Panc1 (cell line): ENCODE measurements at regions not wholly inside any gene's neighbourhood (a gene's known extent, or its start where the extent isn't known, plus 50 kb on each side); places are given as distances from the start of the nearest gene placed in this dataset.

Experiments used
- ATAC-seq: fragments of 200-7000 bp; cut with Tn5 transposase; 2 replicates; pipeline ENCODE4 v1.9.1; 2020; ENCODE audit warnings: mild to moderate bottlenecking, moderate library complexity
- BruUV-seq: library from RNA; stranded (reverse); fragments of 400-500 nt; replicated peaks from 2 replicates; lab custom pipeline; 2021; lab: Mats Ljungman, UMichigan
- CTCF ChIA-PET: fragments of 300-600 bp; sonication (Branson Sonifier 250); formaldehyde crosslinking; loops from one replicate; lab custom pipeline; 2022; ENCODE audit warnings: antibody characterized with exemption; lab: Charles Lee
- POLR2A ChIA-PET: fragments of 300-600 bp; sonication (Branson Sonifier 250); formaldehyde crosslinking; loops from one replicate; lab custom pipeline; 2022; ENCODE audit warnings: antibody characterized with exemption; lab: Charles Lee
- DNase-seq: peaks from one replicate; pipeline ENCODE4 v3.0.0-alpha.2; 2010; ENCODE audit warnings: low read depth, low spot score
- H3K27ac ChIP-seq: 2 replicates; pipeline ENCODE4 v1.5.1; 2011; ENCODE audit warnings: mild to moderate bottlenecking, low read length, inconsistent platforms
- H3K27me3 ChIP-seq: fragments of 200-500 bp; sonication (Bioruptor generic); 2 replicates; pipeline ENCODE4 v1.6.0; 2014; ENCODE audit warnings: low read length, inconsistent platforms; ENCODE audit not compliant: control insufficient read depth, insufficient read depth
- H3K36me3 ChIP-seq: fragments of 200-500 bp; sonication (Bioruptor generic); 2 replicates; pipeline ENCODE4 v1.5.1; 2014; ENCODE audit warnings: inconsistent platforms, mild to moderate bottlenecking, low read length, moderate library complexity; ENCODE audit not compliant: control insufficient read depth, insufficient read depth
- H3K4me1 ChIP-seq: 2 replicates; pipeline ENCODE4 v1.5.1; 2011; ENCODE audit warnings: inconsistent platforms, mild to moderate bottlenecking, low read length, moderate library complexity; ENCODE audit not compliant: control insufficient read depth, insufficient read depth
- H3K4me3 ChIP-seq, 2 experiments: 2 replicates each; pipeline ENCODE4 v1.5.1; 2011 to 2012; ENCODE audit warnings: low read depth in 2 of 2, low read length in 2 of 2, mild to moderate bottlenecking in 2 of 2, inconsistent platforms in 1 of 2, moderate library complexity in 1 of 2
- H3K9me3 ChIP-seq: fragments of 200-500 bp; sonication (Bioruptor generic); 2 replicates; pipeline ENCODE4 v1.5.1; 2014; ENCODE audit warnings: low read depth, mild to moderate bottlenecking, inconsistent platforms, low read length, moderate library complexity; ENCODE audit not compliant: control insufficient read depth, insufficient read depth
- CTCF ChIP-seq: fragments of 450-650 bp; IDR thresholded peaks from 2 replicates; pipeline ENCODE4 v1.5.1; 2017; ENCODE audit warnings: mild to moderate bottlenecking
- POLR2AphosphoS5 ChIP-seq: IDR thresholded peaks from 2 replicates; pipeline ENCODE4 v1.6.1; 2012; ENCODE audit warnings: mild to moderate bottlenecking, low read depth, low read length, moderate library complexity
- REST ChIP-seq, 2 experiments: IDR thresholded peaks; 2 replicates each; pipeline ENCODE4 v1.6.1; 2011 to 2012; ENCODE audit warnings: low read depth in 2 of 2, control low read depth in 1 of 2, low read length in 1 of 2, mild to moderate bottlenecking in 1 of 2, moderate library complexity in 1 of 2; ENCODE audit not compliant: insufficient read depth in 1 of 2
- SIN3A ChIP-seq: IDR thresholded peaks from 2 replicates; pipeline ENCODE4 v1.6.1; 2012; ENCODE audit warnings: low read depth, mild to moderate bottlenecking, low read length, moderate library complexity, borderline replicate concordance; ENCODE audit not compliant: insufficient read depth
- TCF7L2 ChIP-seq: IDR thresholded peaks from 2 replicates; pipeline ENCODE4 v1.6.1; 2011; ENCODE audit warnings: mild to moderate bottlenecking, low read depth, low read length, inconsistent platforms
- in situ Hi-C: cut with HindIII; loops from 2 replicates; pipeline ENCODE4 v1.10.0; 2016; ENCODE audit warnings: low sequenced_read_pairs, low pct_unique_long_range_greater_than_20kb
- intact Hi-C: fragments of 100-400 bp; cut with micrococcal nuclease; formaldehyde crosslinking; loops from one replicate; pipeline ENCODE4 v1.10.0; 2022; ENCODE audit not compliant: unreplicated experiment

GRCh38 chr1:29584776-29585175 lies 348.5 kb downstream of the PTPRU start:
- intact Hi-C loops (no loop called here), in situ Hi-C loops (no loop called here)
- ChIA-PET CTCF (no interaction called here), POLR2A (no interaction called here)
- Histone ChIP-seq H3K27me3 (no peaks in the 10 kb centered on the region), H3K27ac (no peak overlapping the region), H3K4me1 (no peaks in the 10 kb centered on the region), H3K36me3 (no peaks in the 10 kb centered on the region), H3K9me3 (no peaks in the 10 kb centered on the region), H3K4me3 (no peak overlapping the region)
- ATAC-seq: no peak
- no TSS peak for BruUV-seq
- TF ChIP-seq SIN3A (no peak), TCF7L2 (no peak), CTCF (no peak), POLR2AphosphoS5 (no peak), REST (IDR thresholded peaks at IDR 0.05; ENCODE audit: insufficient read depth in 1 of 2, low read depth in 2 of 2, low read length in 1 of 2) (no peak)
- no peak for DNase-seq

DNA sequence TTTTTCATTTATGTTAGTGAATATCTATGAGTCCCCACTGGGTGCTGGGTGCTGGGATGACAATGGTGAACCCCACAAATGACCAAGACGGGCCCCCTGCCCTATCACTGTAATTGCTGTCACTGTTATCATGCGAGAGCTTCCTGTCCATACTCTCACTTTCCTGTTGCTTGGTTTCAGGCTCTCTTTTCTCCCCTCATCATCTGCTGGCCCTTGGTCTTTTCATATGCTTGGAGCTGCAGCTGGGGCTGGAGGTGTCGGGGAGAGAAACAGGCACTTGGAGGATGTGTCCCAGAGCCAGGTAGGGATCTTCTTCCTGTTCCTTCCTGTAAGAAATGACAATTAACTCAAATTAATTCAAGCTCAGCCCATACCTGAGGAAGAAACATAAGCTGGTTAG lies 348.0 kb downstream of the PTPRU start:
- CTCF ChIA-PET: no interaction called here
- TF ChIP-seq SIN3A: no peak
- no peak for TF ChIP-seq CTCF
- no peak for TF ChIP-seq REST (IDR thresholded peaks at IDR 0.05; ENCODE audit: insufficient read depth in 1 of 2, low read depth in 2 of 2, low read length in 1 of 2)
- TF ChIP-seq POLR2AphosphoS5: no peak
- TF ChIP-seq TCF7L2: no peak

More for the DNA sequence above, 348.0 kb downstream of the PTPRU start:
- no TSS peak for BruUV-seq
- ATAC-seq: no peak
- H3K27me3 ChIP-seq: no peaks in the 10 kb centered on the region
- H3K36me3 ChIP-seq: no peaks in the 10 kb centered on the region
- H3K27ac ChIP-seq: no peak overlapping the region
- POLR2A ChIA-PET: no interaction called here
- no peaks in the 10 kb centered on the region for H3K4me1 ChIP-seq
- intact Hi-C loops (no loop called here), in situ Hi-C loops (no loop called here)
- DNase-seq: no peak
- no peaks in the 10 kb centered on the region for H3K9me3 ChIP-seq
- no peak overlapping the region for H3K4me3 ChIP-seq
